Right lobe of liver (tissue), 4 donors: ENCODE measurements at regions not wholly inside any gene's neighbourhood (a gene's known extent, or its start where the extent isn't known, plus 50 kb on each side); places are given as distances from the start of the nearest gene placed in this dataset.

Experiments used
- CTCF ChIP-seq, 4 donors: fragments of 200-600 bp in 3 of 4; fragments of 450-650 bp in 1 of 4; IDR thresholded peaks; one replicate each; pipeline versions ENCODE4 v1.5.1 to v1.8.0; 2016 to 2022; ENCODE audit warnings: antibody characterized with exemption in 4 of 4, mild to moderate bottlenecking in 2 of 4
- POLR2A ChIP-seq: fragments of 450-650 bp; IDR thresholded peaks from one replicate; pipeline ENCODE4 v1.6.1; 2017; ENCODE audit warnings: antibody characterized with exemption, mild to moderate bottlenecking
- donor health status: DM: no; HTN: no; CAD: no.
- donor health status: DM: no; HTN: no; CAD: no.
- donor health status: DM: no; HTN: yes; CAD: no.

- TF ChIP-seq POLR2A, result no peak
- TF ChIP-seq CTCF (IDR thresholded peaks at IDR 0.05), result no peak
Observed at GRCh38 chr2:55781542-55781941, 87.9 kb upstream of the PNPT1 start.
